ENCODE measurements at regions not wholly inside any gene's neighbourhood (a gene's known extent, or its start where the extent isn't known, plus 50 kb on each side); places are given as distances from the start of the nearest gene placed in this dataset.

DNA sequence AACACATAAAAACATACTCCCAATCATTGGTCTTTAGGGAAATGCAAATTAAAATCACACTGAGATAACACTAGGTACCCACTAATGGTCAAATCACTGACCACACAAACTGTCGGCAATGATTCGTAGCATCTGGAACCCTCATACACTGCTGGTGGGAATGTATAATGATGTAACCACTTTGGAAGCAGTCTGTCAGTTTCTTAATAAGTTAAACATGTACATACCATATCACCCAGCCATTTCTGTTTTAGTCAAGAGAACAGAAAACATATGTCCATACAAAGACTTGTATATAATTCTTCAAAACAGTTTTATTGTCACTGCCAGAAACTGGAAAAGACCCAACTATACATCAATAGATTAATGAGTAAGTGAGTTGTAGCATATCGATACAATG is 63.3 kb upstream of the LRRC3B start:
- H3K27ac ChIP-seq (ENCODE audit: low read length) = no peak overlapping the region
- no peak overlapping the region for H2AFZ ChIP-seq (ENCODE audit: low read length)
- no peak for ATAC-seq
- TF ChIP-seq, protein P1, sequence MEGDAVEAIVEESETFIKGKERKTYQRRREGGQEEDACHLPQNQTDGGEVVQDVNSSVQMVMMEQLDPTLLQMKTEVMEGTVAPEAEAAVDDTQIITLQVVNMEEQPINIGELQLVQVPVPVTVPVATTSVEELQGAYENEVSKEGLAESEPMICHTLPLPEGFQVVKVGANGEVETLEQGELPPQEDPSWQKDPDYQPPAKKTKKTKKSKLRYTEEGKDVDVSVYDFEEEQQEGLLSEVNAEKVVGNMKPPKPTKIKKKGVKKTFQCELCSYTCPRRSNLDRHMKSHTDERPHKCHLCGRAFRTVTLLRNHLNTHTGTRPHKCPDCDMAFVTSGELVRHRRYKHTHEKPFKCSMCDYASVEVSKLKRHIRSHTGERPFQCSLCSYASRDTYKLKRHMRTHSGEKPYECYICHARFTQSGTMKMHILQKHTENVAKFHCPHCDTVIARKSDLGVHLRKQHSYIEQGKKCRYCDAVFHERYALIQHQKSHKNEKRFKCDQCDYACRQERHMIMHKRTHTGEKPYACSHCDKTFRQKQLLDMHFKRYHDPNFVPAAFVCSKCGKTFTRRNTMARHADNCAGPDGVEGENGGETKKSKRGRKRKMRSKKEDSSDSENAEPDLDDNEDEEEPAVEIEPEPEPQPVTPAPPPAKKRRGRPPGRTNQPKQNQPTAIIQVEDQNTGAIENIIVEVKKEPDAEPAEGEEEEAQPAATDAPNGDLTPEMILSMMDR (conservative IDR thresholded peaks at IDR 0.05; ENCODE audit: low read depth, low read length) = no peak
- TF ChIP-seq EZH2 (IDR thresholded peaks at IDR 0.05; ENCODE audit: low read length, unreplicated experiment) (no peak), EZH2phosphoT487 (IDR thresholded peaks at IDR 0.05; ENCODE audit: borderline replicate concordance, low read length) (no peak)
- H3K36me3 ChIP-seq (ENCODE audit: low read depth, low read length) = no peaks in the 10 kb centered on the region
- H3K4me2 ChIP-seq (ENCODE audit: low read length) = no peak overlapping the region
- DNase-seq = no peak
- no peaks in the 10 kb centered on the region for H3K79me2 ChIP-seq (ENCODE audit: low read length)
- H3K27me3 ChIP-seq (ENCODE audit: low read length) = no peaks in the 10 kb centered on the region
- ChIA-PET CTCF (no interaction called here), POLR2A (ENCODE audit: unreplicated experiment) (no interaction called here)
- H3K4me3 ChIP-seq (ENCODE audit: low read length) = no peak overlapping the region
- H3K9me3 ChIP-seq (ENCODE audit: low read length) = peaks cover 15% of the 10 kb centered on the region; the same call in 1 of the 2 replicates
- BruUV-seq (replicated peaks) = no TSS peak
- no peak overlapping the region for H3K9ac ChIP-seq (ENCODE audit: low read length)
- H3F3A ChIP-seq (ENCODE audit: low read length, unreplicated experiment) = no peaks in the 10 kb centered on the region
- no peaks in the 10 kb centered on the region for H3K9me2 ChIP-seq (replicated peaks; ENCODE audit: low read length)
- no peaks in the 10 kb centered on the region for H3K4me1 ChIP-seq (ENCODE audit: insufficient read depth, low read length)
- no peaks in the 10 kb centered on the region for H4K20me1 ChIP-seq (ENCODE audit: low read length)
- intact Hi-C loops (cut with micrococcal nuclease) = no loop called here

DNA sequence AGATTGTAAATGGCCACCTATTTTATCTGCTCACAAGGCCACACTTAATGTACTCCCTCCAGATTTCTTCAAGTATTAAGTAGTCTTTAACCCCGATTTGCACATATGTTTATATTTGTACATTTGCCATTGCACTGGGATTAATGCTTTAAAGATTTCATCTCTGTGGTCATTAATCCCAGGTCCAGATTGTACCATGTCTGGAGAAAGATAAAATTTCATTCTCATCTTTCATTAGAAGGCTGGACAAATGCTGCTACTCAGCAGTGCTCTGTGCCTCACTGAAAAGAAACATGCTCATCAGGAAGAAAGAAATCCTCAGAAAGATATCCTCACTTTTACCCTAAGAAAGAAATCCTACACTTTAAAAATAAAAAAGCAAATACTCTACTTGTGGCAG is 62.5 kb upstream of the LRRC3B start:
- no peak overlapping the region for H3K9ac ChIP-seq (ENCODE audit: low read length)
- BruUV-seq (replicated peaks) = no TSS peak
- H2AFZ ChIP-seq (ENCODE audit: low read length) = no peak overlapping the region
- H3K9me3 ChIP-seq (ENCODE audit: low read length) = peaks cover 18% of the 10 kb centered on the region; the same call in 1 of the 2 replicates
- no peak overlapping the region for H3K4me2 ChIP-seq (ENCODE audit: low read length)
- no peaks in the 10 kb centered on the region for H3K27me3 ChIP-seq (ENCODE audit: low read length)
- ATAC-seq = no peak
- no peak overlapping the region for H3K27ac ChIP-seq (ENCODE audit: low read length)
- H3K4me3 ChIP-seq (ENCODE audit: low read length) = no peak overlapping the region
- CTCF ChIA-PET = no interaction called here
- intact Hi-C loops (cut with micrococcal nuclease) = no loop called here
- no peaks in the 10 kb centered on the region for H3K4me1 ChIP-seq (ENCODE audit: insufficient read depth, low read length)
- DNase-seq = no peak
- H3F3A ChIP-seq (ENCODE audit: low read length, unreplicated experiment) = no peaks in the 10 kb centered on the region
- H4K20me1 ChIP-seq (ENCODE audit: low read length) = no peaks in the 10 kb centered on the region
- no peaks in the 10 kb centered on the region for H3K36me3 ChIP-seq (ENCODE audit: low read depth, low read length)
- H3K9me2 ChIP-seq (replicated peaks; ENCODE audit: low read length) = no peaks in the 10 kb centered on the region
- TF ChIP-seq EZH2 (IDR thresholded peaks at IDR 0.05; ENCODE audit: low read length, unreplicated experiment) = no peak
- TF ChIP-seq, protein P1 (conservative IDR thresholded peaks at IDR 0.05; ENCODE audit: low read depth, low read length) = no peak
- no peak for TF ChIP-seq EZH2phosphoT487 (IDR thresholded peaks at IDR 0.05; ENCODE audit: borderline replicate concordance, low read length)
- POLR2A ChIA-PET (ENCODE audit: unreplicated experiment) = no interaction called here
- no peaks in the 10 kb centered on the region for H3K79me2 ChIP-seq (ENCODE audit: low read length)

DNA sequence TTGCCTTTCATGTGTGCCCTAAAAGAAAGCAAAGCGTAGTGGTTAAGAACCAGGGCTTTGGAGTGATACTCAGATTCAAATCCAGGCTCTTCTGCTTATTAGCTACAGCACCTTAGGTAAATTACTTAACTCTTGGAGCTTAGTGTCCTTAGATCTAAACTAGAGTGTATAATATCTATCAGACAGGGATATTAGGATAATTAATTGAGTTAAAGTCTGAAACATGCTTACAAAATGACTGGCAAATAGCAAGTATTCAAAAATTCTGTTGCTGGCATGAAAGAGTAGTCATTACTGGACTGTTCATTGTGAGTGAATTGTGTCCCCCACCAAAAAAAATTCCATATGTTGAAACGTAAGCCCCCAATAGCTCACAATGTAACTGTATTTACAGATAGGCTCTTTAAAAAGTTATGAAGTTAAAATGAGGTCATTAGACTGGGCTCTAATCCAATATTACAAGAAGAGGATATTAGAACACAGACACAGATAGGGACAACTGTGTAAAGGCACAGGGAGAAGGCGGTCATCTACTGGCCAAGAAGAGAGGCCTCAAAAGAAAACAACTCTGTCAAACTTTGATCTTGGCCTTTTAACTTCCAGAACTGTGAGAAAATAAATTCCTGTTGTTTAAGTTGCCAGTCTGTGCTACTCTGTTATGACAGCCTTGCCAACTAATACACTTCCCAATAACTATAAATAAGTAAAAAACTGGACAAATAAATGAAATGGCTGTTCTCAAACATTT is 60.4 kb upstream of the LRRC3B start:
- Histone ChIP-seq H3K36me3 (ENCODE audit: low read depth, low read length) (no peaks in the 10 kb centered on the region), H3K27me3 (ENCODE audit: low read length) (no peaks in the 10 kb centered on the region), H3K9me3 (ENCODE audit: low read length) (peaks cover 20% of the 10 kb centered on the region), H3K9ac (ENCODE audit: low read length) (no peak overlapping the region), H3K4me2 (ENCODE audit: low read length) (no peak overlapping the region), H3K79me2 (ENCODE audit: low read length) (no peaks in the 10 kb centered on the region), H3K27ac (ENCODE audit: low read length) (no peak overlapping the region), H3K4me1 (ENCODE audit: insufficient read depth, low read length) (no peaks in the 10 kb centered on the region), H3K9me2 (replicated peaks; ENCODE audit: low read length) (no peaks in the 10 kb centered on the region), H2AFZ (ENCODE audit: low read length) (no peak overlapping the region), H3K4me3 (ENCODE audit: low read length) (no peak overlapping the region), H4K20me1 (ENCODE audit: low read length) (no peaks in the 10 kb centered on the region), H3F3A (ENCODE audit: low read length, unreplicated experiment) (no peaks in the 10 kb centered on the region)
- ChIA-PET CTCF (no interaction called here), POLR2A (ENCODE audit: unreplicated experiment) (no interaction called here)
- no TSS peak for BruUV-seq (replicated peaks)
- intact Hi-C loops (cut with micrococcal nuclease) = no loop called here
- DNase-seq = no peak
- TF ChIP-seq, protein P1 (conservative IDR thresholded peaks at IDR 0.05; ENCODE audit: low read depth, low read length) = no peak
- TF ChIP-seq EZH2 (IDR thresholded peaks at IDR 0.05; ENCODE audit: low read length, unreplicated experiment) (no peak), EZH2phosphoT487 (IDR thresholded peaks at IDR 0.05; ENCODE audit: borderline replicate concordance, low read length) (no peak)
- no peak for ATAC-seq
